Endothelial cell of umbilical vein (primary cell): ENCODE measurements at regions not wholly inside any gene's neighbourhood (a gene's known extent, or its start where the extent isn't known, plus 50 kb on each side); places are given as distances from the start of the nearest gene placed in this dataset.

Experiments
- BruUV-seq: library from RNA; stranded (reverse); fragments of 400-500 nt; replicated peaks from 2 replicates; lab custom pipeline; 2021; lab: Mats Ljungman, UMichigan
- CTCF ChIA-PET: fragments of 300-600, 350-600 bp; sonication (Branson Sonifier 250); formaldehyde crosslinking; loops from one replicate; lab custom pipeline; 2021; ENCODE audit warnings: antibody characterized with exemption, inconsistent platforms; lab: Charles Lee
- POLR2A ChIA-PET: fragments of 300-600, 350-600 bp; sonication (Branson Sonifier 250); formaldehyde crosslinking; loops from one replicate; lab custom pipeline; 2021; ENCODE audit warnings: antibody characterized with exemption, inconsistent platforms; lab: Charles Lee
- DNase-seq: peaks from one replicate; pipeline ENCODE4 v3.0.0-alpha.2; 2011; ENCODE audit warnings: low read depth, low spot score
- FAIRE-seq: peaks from 2 replicates; lab custom pipeline; 2011; peaks lifted over from hg19 to GRCh38; lab: Jason Lieb, UNC
- H2AFZ ChIP-seq: 2 replicates; pipeline ENCODE4 v1.6.0; 2012; ENCODE audit warnings: low read depth, low read length, control low read depth, inconsistent platforms
- H3K27ac ChIP-seq: 2 replicates; pipeline ENCODE4 v1.5.1; 2011; ENCODE audit warnings: low read depth, mild to moderate bottlenecking, control low read depth, low read length, moderate library complexity; ENCODE audit not compliant: insufficient read depth
- H3K27me3 ChIP-seq, 2 experiments: 2 replicates each; pipeline versions ENCODE4 v1.6.0 to v1.6.1; 2011; ENCODE audit warnings: low read length in 2 of 2, mixed read lengths in 1 of 2; ENCODE audit not compliant: control insufficient read depth in 2 of 2, insufficient read depth in 2 of 2
- H3K36me3 ChIP-seq, 2 experiments: 2 replicates in 1 of 2; 3 replicates in 1 of 2; pipeline ENCODE4 v1.5.1; 2011; ENCODE audit warnings: low read length in 2 of 2, mild to moderate bottlenecking in 1 of 2, moderate library complexity in 1 of 2; ENCODE audit not compliant: control insufficient read depth in 2 of 2, insufficient read depth in 2 of 2; ENCODE audit errors: extremely low read depth in 1 of 2
- H3K4me1 ChIP-seq: 3 replicates; pipeline ENCODE4 v1.5.1; 2011; ENCODE audit warnings: mild to moderate bottlenecking, low read length; ENCODE audit not compliant: control insufficient read depth, insufficient read depth; ENCODE audit errors: extremely low read depth
- H3K4me2 ChIP-seq: 2 replicates; pipeline ENCODE4 v1.6.1; 2011; ENCODE audit warnings: low read length, control low read depth, mixed read lengths; ENCODE audit not compliant: insufficient read depth
- H3K4me3 ChIP-seq, 3 experiments: fragments of 200-600 bp in 1 of 3; sonication (generic), shearing (Covaris generic) in 1 of 3; replicated peaks in 1 of 3; 2 replicates each; pipeline ENCODE4 v1.5.1; 2011 to 2016; ENCODE audit warnings: control low read depth in 3 of 3, low read length in 3 of 3, mild to moderate bottlenecking in 2 of 3, inconsistent platforms in 1 of 3, low read depth in 1 of 3, moderate library complexity in 1 of 3; ENCODE audit not compliant: insufficient read depth in 1 of 3
- H3K79me2 ChIP-seq: 2 replicates; pipeline ENCODE4 v1.6.0; 2012; ENCODE audit warnings: low read length, inconsistent platforms; ENCODE audit not compliant: control insufficient read depth, insufficient read depth
- H3K9ac ChIP-seq: replicated peaks from 2 replicates; pipeline ENCODE3; 2011; ENCODE audit warnings: low read length, control low read depth; ENCODE audit not compliant: insufficient read depth; ENCODE audit errors: extremely low read depth
- H3K9me1 ChIP-seq: replicated peaks from 3 replicates; pipeline ENCODE4 v1.6.0; 2011; ENCODE audit warnings: mild to moderate bottlenecking, low read length; ENCODE audit not compliant: control insufficient read depth, insufficient read depth; ENCODE audit errors: extremely low read depth
- H3K9me3 ChIP-seq: replicated peaks from 2 replicates; pipeline ENCODE4 v1.5.1; 2012; ENCODE audit warnings: low read length, inconsistent platforms; ENCODE audit not compliant: control insufficient read depth, insufficient read depth
- H4K20me1 ChIP-seq: replicated peaks from 2 replicates; pipeline ENCODE3; 2011; ENCODE audit warnings: mild to moderate bottlenecking, low read length; ENCODE audit not compliant: control insufficient read depth, insufficient read depth; ENCODE audit errors: extremely low read depth
- CTCF ChIP-seq, 2 donors: IDR thresholded peaks; 1 replicate in 1 of 2; 2 replicates in 1 of 2; pipeline ENCODE4 v1.5.1; 2011; ENCODE audit warnings: low read length in 2 of 2, mild to moderate bottlenecking in 2 of 2, moderate library complexity in 2 of 2, control low read depth in 1 of 2, inconsistent platforms in 1 of 2, low read depth in 1 of 2; ENCODE audit not compliant: insufficient read depth in 1 of 2; ENCODE audit errors: extremely low read depth in 1 of 2
- EZH2 ChIP-seq: IDR thresholded peaks from 2 replicates; pipeline ENCODE4 v1.6.1; 2012; ENCODE audit warnings: borderline replicate concordance, low read depth, mild to moderate bottlenecking, moderate library complexity, low read length, inconsistent platforms; ENCODE audit not compliant: severe bottlenecking
- FOS ChIP-seq: IDR thresholded peaks from 2 replicates; pipeline ENCODE4 v1.6.1; 2011; ENCODE audit warnings: mild to moderate bottlenecking, low read length, moderate library complexity, borderline replicate concordance; ENCODE audit not compliant: insufficient read depth
- GATA2 ChIP-seq: IDR thresholded peaks from 2 replicates; pipeline ENCODE4 v1.7.0; 2011; ENCODE audit warnings: low read depth, mild to moderate bottlenecking, moderate library complexity, mixed read lengths, low read length; ENCODE audit not compliant: insufficient read length, insufficient read depth
- JUN ChIP-seq: IDR thresholded peaks from 2 replicates; pipeline ENCODE4 v1.6.1; 2011; ENCODE audit warnings: borderline replicate concordance, low read depth; ENCODE audit not compliant: insufficient read length, insufficient read depth
- MAX ChIP-seq: IDR thresholded peaks from 2 replicates; pipeline ENCODE4 v1.6.1; 2011; ENCODE audit not compliant: insufficient read depth, insufficient read length
- MYC ChIP-seq: IDR thresholded peaks from one replicate; pipeline ENCODE4 v1.6.1; 2011; ENCODE audit warnings: mild to moderate bottlenecking, low read depth, low read length
- POLR2A ChIP-seq: IDR thresholded peaks from 2 replicates; pipeline ENCODE4 v1.6.1; 2012; ENCODE audit warnings: low read depth, mild to moderate bottlenecking, control low read depth, low read length
- POLR2AphosphoS5 ChIP-seq: IDR thresholded peaks from 2 replicates; pipeline ENCODE4 v1.6.1; 2012; ENCODE audit warnings: low read depth, mild to moderate bottlenecking, control low read depth, low read length, moderate library complexity; ENCODE audit not compliant: insufficient read depth
- dilution Hi-C: fragments of 300-500 bp; cut with MboI; formaldehyde crosslinking; loops from one replicate; pipeline ENCODE4 v1.15.0; 2019; ENCODE audit warnings: low sequenced_read_pairs; ENCODE audit not compliant: extremely low pct_ligation_motif_present
- intact Hi-C: fragments of 100-400 bp; cut with micrococcal nuclease; formaldehyde crosslinking; loops from one replicate; pipeline ENCODE4 v1.10.0; 2022

GRCh38 chr7:22049766-22050500 lies 104.2 kb upstream of the CDCA7L start:
- H3K4me2 ChIP-seq, result no peak overlapping the region
- H3K4me3 ChIP-seq, result no peak overlapping the region
- no peak overlapping the region for H2AFZ ChIP-seq
- H3K9me3 ChIP-seq, result no peaks in the 10 kb centered on the region
- ChIA-PET CTCF (no interaction called here), POLR2A (no interaction called here)
- no peaks in the 10 kb centered on the region for H4K20me1 ChIP-seq
- H3K4me1 ChIP-seq, result no peaks in the 10 kb centered on the region
- peaks cover 2% of the 10 kb centered on the region for H3K9me1 ChIP-seq
- no peak for DNase-seq
- no peaks in the 10 kb centered on the region for H3K36me3 ChIP-seq
- H3K27ac ChIP-seq, result no peak overlapping the region
- TF ChIP-seq EZH2, result no peak
- TF ChIP-seq CTCF (IDR thresholded peaks at IDR 0.05; ENCODE audit: extremely low read depth in 1 of 2, insufficient read depth in 1 of 2, low read depth in 1 of 2, low read length in 2 of 2), result no peak
- TF ChIP-seq POLR2A, result no peak
- no peak for TF ChIP-seq MYC
- intact Hi-C loops, result no loop called here
- dilution Hi-C loops, result no loop called here
- no peaks in the 10 kb centered on the region for H3K79me2 ChIP-seq
- no TSS peak for BruUV-seq
- H3K27me3 ChIP-seq, result peaks cover 2 to 9% of the 10 kb centered on the region in 2 experiments
- H3K9ac ChIP-seq, result no peak overlapping the region
- no peak for FAIRE-seq

- H3K4me2 ChIP-seq, result no peak overlapping the region
- H3K9ac ChIP-seq, result no peak overlapping the region
- ChIA-PET POLR2A (no interaction called here), CTCF (no interaction called here)
- no peaks in the 10 kb centered on the region for H3K9me1 ChIP-seq
- peaks cover 0 to 5% of the 10 kb centered on the region in 2 experiments for H3K27me3 ChIP-seq
- H3K9me3 ChIP-seq, result no peaks in the 10 kb centered on the region
- no peak for FAIRE-seq
- no peak overlapping the region for H2AFZ ChIP-seq
- dilution Hi-C loops (no loop called here), intact Hi-C loops (no loop called here)
- H3K27ac ChIP-seq, result no peak overlapping the region
- TF ChIP-seq POLR2AphosphoS5 (no peak), GATA2 (no peak), EZH2 (no peak), MYC (no peak), CTCF (IDR thresholded peaks at IDR 0.05; ENCODE audit: extremely low read depth in 1 of 2, insufficient read depth in 1 of 2, low read depth in 1 of 2, low read length in 2 of 2) (no peak), FOS (no peak), POLR2A (no peak), MAX (no peak), JUN (no peak)
- H4K20me1 ChIP-seq, result no peaks in the 10 kb centered on the region
- no peaks in the 10 kb centered on the region for H3K36me3 ChIP-seq
- no peaks in the 10 kb centered on the region for H3K79me2 ChIP-seq
- no peak overlapping the region for H3K4me3 ChIP-seq
- no TSS peak for BruUV-seq
- DNase-seq, result no peak
- no peaks in the 10 kb centered on the region for H3K4me1 ChIP-seq
These were observed 97.7 kb upstream of the CDCA7L start for GRCh38 chr7:22043367-22043766.
